ENCODE measurements at regions not wholly inside any gene's neighbourhood (a gene's known extent, or its start where the extent isn't known, plus 50 kb on each side); places are given as distances from the start of the nearest gene placed in this dataset.

DNA sequence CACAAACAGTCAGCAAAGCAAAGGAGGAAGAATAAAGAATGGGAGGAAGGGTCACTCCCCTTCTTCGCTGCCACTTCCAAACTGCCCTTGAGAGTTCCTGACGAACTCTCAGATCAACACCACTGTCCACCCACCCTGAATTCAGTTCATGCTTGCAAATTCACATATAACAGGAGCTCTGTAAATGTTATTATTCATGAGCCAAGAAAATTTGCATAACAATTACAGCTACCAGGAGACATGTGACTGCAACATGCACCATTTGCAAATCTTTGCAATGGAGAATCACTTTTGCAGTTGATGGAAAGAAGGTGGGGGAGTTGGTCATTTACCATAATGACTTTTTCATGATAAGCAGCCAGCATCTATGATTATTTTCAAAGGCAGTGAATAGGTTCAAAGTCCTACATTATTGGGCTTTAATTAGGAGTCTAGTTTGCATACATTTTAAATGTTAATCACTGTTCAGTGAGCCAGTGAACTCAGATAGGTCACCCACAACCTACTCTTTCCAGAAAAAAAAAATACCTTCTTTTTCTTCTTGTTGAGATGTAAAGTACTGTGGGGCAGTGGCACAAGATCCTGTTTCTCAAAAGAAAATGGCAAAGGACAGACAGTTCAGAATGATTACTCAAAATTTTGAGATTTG is 149.7 kb downstream of the CAAP1 start:
- TF ChIP-seq, protein P1, sequence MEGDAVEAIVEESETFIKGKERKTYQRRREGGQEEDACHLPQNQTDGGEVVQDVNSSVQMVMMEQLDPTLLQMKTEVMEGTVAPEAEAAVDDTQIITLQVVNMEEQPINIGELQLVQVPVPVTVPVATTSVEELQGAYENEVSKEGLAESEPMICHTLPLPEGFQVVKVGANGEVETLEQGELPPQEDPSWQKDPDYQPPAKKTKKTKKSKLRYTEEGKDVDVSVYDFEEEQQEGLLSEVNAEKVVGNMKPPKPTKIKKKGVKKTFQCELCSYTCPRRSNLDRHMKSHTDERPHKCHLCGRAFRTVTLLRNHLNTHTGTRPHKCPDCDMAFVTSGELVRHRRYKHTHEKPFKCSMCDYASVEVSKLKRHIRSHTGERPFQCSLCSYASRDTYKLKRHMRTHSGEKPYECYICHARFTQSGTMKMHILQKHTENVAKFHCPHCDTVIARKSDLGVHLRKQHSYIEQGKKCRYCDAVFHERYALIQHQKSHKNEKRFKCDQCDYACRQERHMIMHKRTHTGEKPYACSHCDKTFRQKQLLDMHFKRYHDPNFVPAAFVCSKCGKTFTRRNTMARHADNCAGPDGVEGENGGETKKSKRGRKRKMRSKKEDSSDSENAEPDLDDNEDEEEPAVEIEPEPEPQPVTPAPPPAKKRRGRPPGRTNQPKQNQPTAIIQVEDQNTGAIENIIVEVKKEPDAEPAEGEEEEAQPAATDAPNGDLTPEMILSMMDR (IDR thresholded peaks at IDR 0.05; ENCODE audit: insufficient read depth, low read length), result no peak
- TF ChIP-seq, protein P2, sequence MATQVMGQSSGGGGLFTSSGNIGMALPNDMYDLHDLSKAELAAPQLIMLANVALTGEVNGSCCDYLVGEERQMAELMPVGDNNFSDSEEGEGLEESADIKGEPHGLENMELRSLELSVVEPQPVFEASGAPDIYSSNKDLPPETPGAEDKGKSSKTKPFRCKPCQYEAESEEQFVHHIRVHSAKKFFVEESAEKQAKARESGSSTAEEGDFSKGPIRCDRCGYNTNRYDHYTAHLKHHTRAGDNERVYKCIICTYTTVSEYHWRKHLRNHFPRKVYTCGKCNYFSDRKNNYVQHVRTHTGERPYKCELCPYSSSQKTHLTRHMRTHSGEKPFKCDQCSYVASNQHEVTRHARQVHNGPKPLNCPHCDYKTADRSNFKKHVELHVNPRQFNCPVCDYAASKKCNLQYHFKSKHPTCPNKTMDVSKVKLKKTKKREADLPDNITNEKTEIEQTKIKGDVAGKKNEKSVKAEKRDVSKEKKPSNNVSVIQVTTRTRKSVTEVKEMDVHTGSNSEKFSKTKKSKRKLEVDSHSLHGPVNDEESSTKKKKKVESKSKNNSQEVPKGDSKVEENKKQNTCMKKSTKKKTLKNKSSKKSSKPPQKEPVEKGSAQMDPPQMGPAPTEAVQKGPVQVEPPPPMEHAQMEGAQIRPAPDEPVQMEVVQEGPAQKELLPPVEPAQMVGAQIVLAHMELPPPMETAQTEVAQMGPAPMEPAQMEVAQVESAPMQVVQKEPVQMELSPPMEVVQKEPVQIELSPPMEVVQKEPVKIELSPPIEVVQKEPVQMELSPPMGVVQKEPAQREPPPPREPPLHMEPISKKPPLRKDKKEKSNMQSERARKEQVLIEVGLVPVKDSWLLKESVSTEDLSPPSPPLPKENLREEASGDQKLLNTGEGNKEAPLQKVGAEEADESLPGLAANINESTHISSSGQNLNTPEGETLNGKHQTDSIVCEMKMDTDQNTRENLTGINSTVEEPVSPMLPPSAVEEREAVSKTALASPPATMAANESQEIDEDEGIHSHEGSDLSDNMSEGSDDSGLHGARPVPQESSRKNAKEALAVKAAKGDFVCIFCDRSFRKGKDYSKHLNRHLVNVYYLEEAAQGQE (IDR thresholded peaks at IDR 0.05; ENCODE audit: insufficient replicate concordance, low read depth), result no peak
- no peak for TF ChIP-seq POLR2AphosphoS5 (IDR thresholded peaks at IDR 0.05; ENCODE audit: low read depth)
